HEK293T (cell line): ENCODE measurements at regions not wholly inside any gene's neighbourhood (a gene's known extent, or its start where the extent isn't known, plus 50 kb on each side); places are given as distances from the start of the nearest gene placed in this dataset.

Source experiments
- ARNT ChIP-seq: fragments of 450-650 bp; IDR thresholded peaks from 2 replicates; pipeline ENCODE4 v1.6.1; 2017; ENCODE audit warnings: mild to moderate bottlenecking
- FOXA1 ChIP-seq: fragments of 450-650 bp; IDR thresholded peaks from 2 replicates; pipeline ENCODE4 v1.6.1; 2016; ENCODE audit warnings: mild to moderate bottlenecking
- L3MBTL2 ChIP-seq: fragments of 450-650 bp; conservative IDR thresholded peaks from 2 replicates; pipeline ENCODE4 v1.6.1; 2016; ENCODE audit warnings: mild to moderate bottlenecking
- SP1 ChIP-seq: fragments of 450-650 bp; IDR thresholded peaks from 2 replicates; pipeline ENCODE4 v1.6.1; 2017
- SUZ12 ChIP-seq: fragments of 450-650 bp; IDR thresholded peaks from 2 replicates; pipeline ENCODE4 v1.6.1; 2016; ENCODE audit warnings: mild to moderate bottlenecking
- TARDBP ChIP-seq: fragments of 450-650 bp; IDR thresholded peaks from 2 replicates; pipeline ENCODE4 v1.6.1; 2016

DNA sequence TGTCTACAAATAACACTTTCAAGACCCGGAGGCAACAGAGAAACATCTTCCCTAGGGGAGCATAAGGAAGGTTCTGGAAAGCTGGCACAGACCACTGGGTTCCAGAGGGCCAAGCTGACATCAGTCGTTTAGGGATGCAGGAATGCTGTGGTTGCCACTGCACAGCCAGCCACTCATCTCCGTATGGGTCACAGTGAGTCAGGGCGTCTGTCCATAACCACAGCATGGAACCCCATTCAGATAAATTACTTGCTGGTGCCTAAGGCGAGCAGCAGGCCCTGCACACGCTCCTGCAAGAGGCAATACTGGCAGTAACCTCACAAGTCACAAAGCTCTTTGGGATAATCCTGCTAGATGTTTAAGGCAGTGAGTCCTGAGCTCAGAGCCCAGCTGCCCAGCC, 140.9 kb upstream of the UBL3 start:
- TF ChIP-seq SP1, result no peak
- no peak for TF ChIP-seq SUZ12
- no peak for TF ChIP-seq TARDBP
- TF ChIP-seq L3MBTL2, result no peak
- no peak for TF ChIP-seq ARNT
- no peak for TF ChIP-seq FOXA1
